SKM-1 (cell line): ENCODE measurements at regions not wholly inside any gene's neighbourhood (a gene's known extent, or its start where the extent isn't known, plus 50 kb on each side); places are given as distances from the start of the nearest gene placed in this dataset.
"Not testable (repeated sequence)": the region's sequence is repeated elsewhere in the genome, so short reads cannot be mapped to it uniquely, and the experiment has no call there.

Experiments used
- DNase-seq: peaks from one replicate; lab custom pipeline; 2025; ENCODE audit not compliant: unreplicated experiment; lab: John Stamatoyannopoulos, UW

GRCh38 chr15:30830961-30831360 lies 72.8 kb upstream of the FAN1 start:
- DNase-seq: no peak

GRCh38 chr15:30833379-30833778 lies 70.3 kb upstream of the FAN1 start:
- DNase-seq: not testable (repeated sequence)

DNA sequence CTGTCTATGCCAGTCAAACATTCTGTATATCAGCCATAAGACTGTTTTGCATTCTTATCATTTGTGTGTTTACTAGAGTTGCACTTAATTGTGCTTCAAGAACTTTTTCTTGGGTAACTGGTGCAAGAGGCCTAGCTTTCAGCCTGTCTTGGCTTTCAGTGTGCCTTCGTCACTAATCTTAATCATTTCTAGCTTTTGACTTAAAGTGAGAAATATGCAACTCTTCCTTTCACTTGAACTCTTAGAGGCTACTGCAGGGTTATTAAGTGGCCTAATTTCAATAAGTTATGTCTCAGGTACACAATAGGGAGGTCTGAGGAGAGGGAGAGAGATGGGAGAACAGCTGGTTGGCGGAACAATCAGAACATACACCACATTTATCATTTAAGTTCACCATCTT lies 62.1 kb upstream of the FAN1 start:
- not testable (repeated sequence) for DNase-seq

DNA sequence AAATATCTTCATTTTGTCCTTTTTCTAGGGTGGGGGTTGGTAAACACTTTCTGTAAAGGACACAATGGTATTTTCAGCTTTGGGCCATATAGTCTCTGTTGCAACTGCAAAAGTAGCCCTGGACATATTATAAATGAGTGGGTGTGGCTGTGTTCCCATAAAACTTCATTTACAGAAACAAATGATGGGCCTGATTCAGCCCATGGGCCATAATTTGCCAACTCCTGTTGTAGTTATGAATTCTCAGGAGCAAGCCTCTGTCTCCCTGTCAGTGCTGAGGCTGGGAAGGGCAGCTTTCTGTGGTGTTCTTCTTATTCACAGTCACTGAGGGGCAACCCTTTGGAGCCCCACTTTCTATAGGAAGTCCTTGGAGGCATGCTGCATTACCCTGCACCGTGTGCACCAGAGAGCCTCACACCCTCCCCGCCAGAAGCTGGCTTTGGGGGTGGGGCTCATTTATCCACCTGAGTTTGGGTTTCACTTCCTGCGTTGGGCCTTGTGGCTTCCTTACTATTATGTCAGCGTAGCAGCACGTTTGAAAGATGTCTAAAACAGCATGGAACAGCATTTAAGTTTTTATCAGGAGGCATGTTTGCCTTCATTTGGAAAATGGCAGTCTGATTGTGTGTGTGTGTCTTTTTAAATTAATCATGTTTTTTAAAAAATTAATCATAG lies 60.8 kb upstream of the FAN1 start:
- not testable (repeated sequence) for DNase-seq

- DNase-seq: not testable (repeated sequence)
These were observed 58.2 kb upstream of the FAN1 start for GRCh38 chr15:30845536-30845935.
